ENCODE measurements at regions not wholly inside any gene's neighbourhood (a gene's known extent, or its start where the extent isn't known, plus 50 kb on each side); places are given as distances from the start of the nearest gene placed in this dataset.

- DNase-seq (ENCODE audit: extremely low read depth in 1 of 4, low spot score in 3 of 4) (no peak), ATAC-seq (no peak), FAIRE-seq (no peak)
- no peaks in the 10 kb centered on the region for H4K20me1 ChIP-seq (replicated peaks; ENCODE audit: control insufficient read depth, insufficient read depth, low read length)
- H3K9me3 ChIP-seq (replicated peaks; ENCODE audit: control insufficient read depth, insufficient read depth, low read depth, low read length) = no peaks in the 10 kb centered on the region
- no peak overlapping the region for H3K9ac ChIP-seq (ENCODE audit: insufficient read depth in 1 of 2, low read depth in 2 of 2, low read length in 2 of 2)
- no peaks in the 10 kb centered on the region for H3K36me3 ChIP-seq (ENCODE audit: control insufficient read depth, insufficient read depth, low read length)
- no peaks in the 10 kb centered on the region for H3K4me1 ChIP-seq (replicated peaks in 1 of 2; ENCODE audit: control insufficient read depth in 2 of 2, insufficient read depth in 2 of 2, low read length in 2 of 2)
- no peak overlapping the region for H2AFZ ChIP-seq (ENCODE audit: low read depth, low read length)
- in situ Hi-C loops (cut with MboI) (no loop called here), intact Hi-C loops (cut with micrococcal nuclease) (no loop called here)
- no peaks in the 10 kb centered on the region for H3K79me2 ChIP-seq (ENCODE audit: control insufficient read depth, insufficient read depth, low read length)
- BruUV-seq (replicated peaks) = no TSS peak
- ChIA-PET POLR2A (no interaction called here), CTCF (ENCODE audit: low intra/inter-chr PET ratio) (no interaction called here)
- H3K27me3 ChIP-seq (ENCODE audit: control insufficient read depth in 2 of 2, insufficient read depth in 2 of 2, low read length in 2 of 2) = no peaks in the 10 kb centered on the region
- H3K27ac ChIP-seq (ENCODE audit: extremely low read depth, low read depth, low read length) = no peak overlapping the region
- 0% methylated on average over 2 of the region's 2 CpGs for WGBS (ENCODE audit: insufficient coverage, low coverage, missing lambda C conversion rate)
- H3K4me3 ChIP-seq = no peak overlapping the region
- no peak overlapping the region for H3K4me2 ChIP-seq (ENCODE audit: insufficient read depth, low read length)
- TF ChIP-seq RBM34 (IDR thresholded peaks at IDR 0.05; ENCODE audit: borderline replicate concordance, insufficient read depth, low read length) (no peak), HOMEZ (CRISPR knock-in tag; IDR thresholded peaks at IDR 0.05) (no peak), POLR3G (IDR thresholded peaks at IDR 0.05; ENCODE audit: extremely low read depth, insufficient read length, insufficient replicate concordance) (no peak), TAF7 (tag; IDR thresholded peaks at IDR 0.05) (no peak), WHSC1 (IDR thresholded peaks at IDR 0.05; ENCODE audit: low read length) (no peak), RAD21 (CRISPR knock-in tag; conservative IDR thresholded peaks at IDR 0.05 in 1 of 2, IDR thresholded peaks at IDR 0.05 in 1 of 2) (no peak), POU5F1 (IDR thresholded peaks at IDR 0.05; ENCODE audit: borderline replicate concordance, low read depth, low read length, partially characterized antibody) (no peak), ZNF175 (CRISPR knock-in tag; IDR thresholded peaks at IDR 0.05; ENCODE audit: low read depth) (no peak), HIVEP1 (CRISPR knock-in tag; IDR thresholded peaks at IDR 0.05) (no peak), MIER1 (IDR thresholded peaks at IDR 0.05; ENCODE audit: low read depth) (no peak), TEAD4 (IDR thresholded peaks at IDR 0.05; ENCODE audit: low read length) (no peak), TEAD4 (CRISPR knock-in tag; IDR thresholded peaks at IDR 0.05; ENCODE audit: borderline replicate concordance) (no peak)
- TF ChIP-seq, protein P1, sequence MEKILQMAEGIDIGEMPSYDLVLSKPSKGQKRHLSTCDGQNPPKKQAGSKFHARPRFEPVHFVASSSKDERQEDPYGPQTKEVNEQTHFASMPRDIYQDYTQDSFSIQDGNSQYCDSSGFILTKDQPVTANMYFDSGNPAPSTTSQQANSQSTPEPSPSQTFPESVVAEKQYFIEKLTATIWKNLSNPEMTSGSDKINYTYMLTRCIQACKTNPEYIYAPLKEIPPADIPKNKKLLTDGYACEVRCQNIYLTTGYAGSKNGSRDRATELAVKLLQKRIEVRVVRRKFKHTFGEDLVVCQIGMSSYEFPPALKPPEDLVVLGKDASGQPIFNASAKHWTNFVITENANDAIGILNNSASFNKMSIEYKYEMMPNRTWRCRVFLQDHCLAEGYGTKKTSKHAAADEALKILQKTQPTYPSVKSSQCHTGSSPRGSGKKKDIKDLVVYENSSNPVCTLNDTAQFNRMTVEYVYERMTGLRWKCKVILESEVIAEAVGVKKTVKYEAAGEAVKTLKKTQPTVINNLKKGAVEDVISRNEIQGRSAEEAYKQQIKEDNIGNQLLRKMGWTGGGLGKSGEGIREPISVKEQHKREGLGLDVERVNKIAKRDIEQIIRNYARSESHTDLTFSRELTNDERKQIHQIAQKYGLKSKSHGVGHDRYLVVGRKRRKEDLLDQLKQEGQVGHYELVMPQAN (IDR thresholded peaks at IDR 0.05; ENCODE audit: borderline replicate concordance) = no peak
- H3K9me1 ChIP-seq (ENCODE audit: control insufficient read depth, insufficient read depth, low read length) = no peaks in the 10 kb centered on the region
Observed at GRCh38 chr9:82780017-82780416, 282.9 kb downstream of the RASEF start.

Measured in K562 (cell line).